SJCRH30 (cell line): ENCODE measurements at regions not wholly inside any gene's neighbourhood (a gene's known extent, or its start where the extent isn't known, plus 50 kb on each side); places are given as distances from the start of the nearest gene placed in this dataset.

Experiments used
- DNase-seq, 2 experiments: peaks; one replicate each; pipeline ENCODE4 v3.0.0-alpha.2; 2015 to 2020
- H3K27ac ChIP-seq: fragments of 250-450 bp; sonication (Bioruptor Pico); 2 replicates; pipeline ENCODE4 v1.5.1; 2020; ENCODE audit warnings: mild to moderate bottlenecking, moderate library complexity
- H3K27me3 ChIP-seq: fragments of 250-450 bp; sonication (Bioruptor Pico); 2 replicates; pipeline ENCODE4 v1.5.1; 2020; ENCODE audit warnings: mild to moderate bottlenecking, moderate library complexity
- H3K36me3 ChIP-seq: fragments of 250-450 bp; sonication (Bioruptor Pico); 2 replicates; pipeline ENCODE4 v1.5.1; 2020; ENCODE audit warnings: mild to moderate bottlenecking, moderate library complexity
- H3K4me1 ChIP-seq: fragments of 250-450 bp; sonication (Bioruptor Pico); 2 replicates; pipeline ENCODE4 v1.5.1; 2020; ENCODE audit warnings: mild to moderate bottlenecking, moderate library complexity
- H3K4me3 ChIP-seq: fragments of 250-450 bp; sonication (Bioruptor Pico); 2 replicates; pipeline ENCODE4 v1.5.1; 2020; ENCODE audit warnings: mild to moderate bottlenecking, moderate library complexity
- H3K9me3 ChIP-seq: fragments of 250-450 bp; sonication (Bioruptor Pico); replicated peaks from 2 replicates; pipeline ENCODE4 v1.5.1; 2020; ENCODE audit warnings: mild to moderate bottlenecking, moderate library complexity

- Histone ChIP-seq H3K27ac (no peak overlapping the region), H3K4me1 (peaks cover 30% of the 10 kb centered on the region), H3K4me3 (no peak overlapping the region), H3K9me3 (no peaks in the 10 kb centered on the region), H3K27me3 (no peaks in the 10 kb centered on the region), H3K36me3 (no peaks in the 10 kb centered on the region)
- peak; percentile 53 to 83 for DNase-seq
These were observed 284.4 kb downstream of the CRPPA start for GRCh38 chr7:16136896-16137295.

GRCh38 chr7:16135658-16136057 is 285.7 kb downstream of the CRPPA start:
- DNase-seq: peak in 1 of 2 experiments; percentile 73
- Histone ChIP-seq H3K4me3 (no peak overlapping the region), H3K27ac (peak overlapping the region; percentile 47), H3K36me3 (no peaks in the 10 kb centered on the region), H3K27me3 (no peaks in the 10 kb centered on the region), H3K9me3 (no peaks in the 10 kb centered on the region), H3K4me1 (peaks cover 30% of the 10 kb centered on the region)

- no peak for DNase-seq
- Histone ChIP-seq H3K36me3 (no peaks in the 10 kb centered on the region), H3K27me3 (no peaks in the 10 kb centered on the region), H3K27ac (peak overlapping the region; percentile 20), H3K4me3 (no peak overlapping the region), H3K4me1 (peaks cover 29% of the 10 kb centered on the region), H3K9me3 (no peaks in the 10 kb centered on the region)
These were observed 290.9 kb downstream of the CRPPA start for GRCh38 chr7:16130111-16131110.

GRCh38 chr7:16129431-16130110 is 291.8 kb downstream of the CRPPA start:
- H3K27ac ChIP-seq: peak overlapping the region; percentile 20
- DNase-seq: peak; percentile 10 to 74

GRCh38 chr7:16123117-16123770 is 298.1 kb downstream of the CRPPA start:
- Histone ChIP-seq H3K27me3 (no peaks in the 10 kb centered on the region), H3K4me3 (no peak overlapping the region), H3K27ac (peak overlapping the region; percentile 21; the same call in 1 of the 2 replicates), H3K36me3 (no peaks in the 10 kb centered on the region; the same call in 1 of the 2 replicates), H3K9me3 (no peaks in the 10 kb centered on the region), H3K4me1 (peaks cover 13% of the 10 kb centered on the region)
- peak; percentile 82 to 88 for DNase-seq

More at GRCh38 chr7:16129431-16130110, 291.8 kb downstream of the CRPPA start:
- Histone ChIP-seq H3K36me3 (no peaks in the 10 kb centered on the region), H3K4me1 (peaks cover 21% of the 10 kb centered on the region), H3K27me3 (no peaks in the 10 kb centered on the region), H3K4me3 (no peak overlapping the region), H3K9me3 (no peaks in the 10 kb centered on the region)

DNA sequence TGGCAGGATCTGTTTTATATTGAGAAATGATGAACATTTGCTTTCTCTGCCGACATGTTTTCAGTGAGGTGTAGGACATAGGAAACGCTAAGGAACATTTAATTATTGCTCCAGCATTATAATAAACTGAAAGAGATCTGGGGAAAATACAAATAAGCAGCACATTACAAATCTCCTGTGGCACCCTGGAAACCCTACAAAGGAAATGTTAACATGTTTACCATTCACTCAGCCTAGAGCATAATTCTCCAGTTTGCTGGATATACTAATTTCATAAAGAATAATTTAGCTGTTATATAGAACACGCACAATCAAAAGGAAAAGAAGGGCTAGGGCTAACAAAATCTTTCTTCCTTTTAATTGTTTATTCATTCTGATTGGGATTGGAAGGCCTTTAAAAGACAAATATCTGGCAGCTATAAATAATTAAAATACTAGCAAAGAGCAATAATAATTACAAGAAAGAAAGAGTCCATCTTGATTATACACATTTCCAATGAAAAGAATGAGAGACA is 299.4 kb downstream of the CRPPA start:
- peaks cover 13% of the 10 kb centered on the region for H3K4me1 ChIP-seq
- no peaks in the 10 kb centered on the region for H3K9me3 ChIP-seq
- no peak overlapping the region for H3K27ac ChIP-seq
- no peak for DNase-seq
- H3K27me3 ChIP-seq: no peaks in the 10 kb centered on the region
- H3K36me3 ChIP-seq: no peaks in the 10 kb centered on the region; the same call in 1 of the 2 replicates
- H3K4me3 ChIP-seq: no peak overlapping the region

- no peaks in the 10 kb centered on the region; the same call in 1 of the 2 replicates for H3K36me3 ChIP-seq
- H3K4me3 ChIP-seq: no peak overlapping the region
- H3K27ac ChIP-seq: no peak overlapping the region
- DNase-seq: no peak
- no peaks in the 10 kb centered on the region for H3K27me3 ChIP-seq
- H3K4me1 ChIP-seq: no peaks in the 10 kb centered on the region
- H3K9me3 ChIP-seq: 0 out of 2 replicates have a peak, but pooled peaks cover 5% of the 10 kb centered on the region
These were observed 306.0 kb downstream of the CRPPA start for GRCh38 chr7:16115374-16115773.

- H3K4me3 ChIP-seq: no peak overlapping the region
- no peaks in the 10 kb centered on the region; the same call in 1 of the 2 replicates for H3K36me3 ChIP-seq
- H3K27me3 ChIP-seq: no peaks in the 10 kb centered on the region
- H3K4me1 ChIP-seq: no peaks in the 10 kb centered on the region
- H3K9me3 ChIP-seq: 0 out of 2 replicates have a peak, but pooled peaks cover 5% of the 10 kb centered on the region
- H3K27ac ChIP-seq: no peak overlapping the region
- peak in 1 of 2 experiments; percentile 58 for DNase-seq
These were observed 306.7 kb downstream of the CRPPA start for GRCh38 chr7:16114633-16115032.

DNA sequence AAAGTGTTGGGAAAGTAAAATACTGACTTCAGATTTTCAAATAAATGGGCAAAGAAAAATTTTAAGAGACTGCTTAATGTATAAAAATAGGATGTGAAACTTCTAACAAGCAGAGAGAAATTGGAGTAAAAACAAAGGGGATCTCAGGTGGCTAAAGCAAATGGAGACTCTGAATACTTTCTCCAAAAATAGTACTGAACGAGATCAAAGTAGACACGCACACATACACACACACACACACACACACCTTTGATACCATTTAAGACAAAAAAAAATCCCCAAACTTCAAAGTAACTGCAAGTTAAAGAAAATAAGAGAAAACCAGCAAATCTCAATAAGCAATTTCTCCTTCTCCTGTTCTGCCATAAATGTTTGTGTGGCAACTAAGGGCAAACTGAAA is 307.3 kb downstream of the CRPPA start:
- Histone ChIP-seq H3K27me3 (no peaks in the 10 kb centered on the region), H3K4me3 (no peak overlapping the region), H3K9me3 (0 out of 2 replicates have a peak, but pooled peaks cover 5% of the 10 kb centered on the region), H3K36me3 (peaks cover 2% of the 10 kb centered on the region; the same call in 1 of the 2 replicates), H3K27ac (no peak overlapping the region), H3K4me1 (no peaks in the 10 kb centered on the region)
- no peak for DNase-seq

DNA sequence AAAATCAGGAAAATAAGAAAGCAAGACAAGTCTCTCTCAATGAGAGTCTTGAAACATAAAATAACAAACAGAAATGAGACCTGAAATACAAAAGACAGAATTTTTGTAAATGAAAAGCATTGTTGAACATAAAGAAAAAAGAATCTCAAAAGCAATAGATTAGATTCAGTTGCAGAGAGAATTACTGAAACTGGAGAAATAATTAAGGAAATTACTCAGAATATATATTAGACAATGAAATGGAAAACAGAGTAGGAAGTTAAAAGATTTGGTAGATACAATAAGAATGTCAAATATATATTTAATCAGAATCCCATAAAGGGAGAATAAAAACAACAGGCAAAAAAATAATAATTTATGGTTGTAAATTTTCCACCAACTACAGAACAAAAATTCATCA is 308.3 kb downstream of the CRPPA start:
- DNase-seq: no peak
- H3K27me3 ChIP-seq: no peaks in the 10 kb centered on the region
- 0 out of 2 replicates have a peak, but pooled peaks cover 5% of the 10 kb centered on the region for H3K9me3 ChIP-seq
- H3K27ac ChIP-seq: no peak overlapping the region
- no peak overlapping the region for H3K4me3 ChIP-seq
- H3K4me1 ChIP-seq: no peaks in the 10 kb centered on the region
- H3K36me3 ChIP-seq: 0 out of 2 replicates have a peak, but pooled peaks cover 2% of the 10 kb centered on the region

DNA sequence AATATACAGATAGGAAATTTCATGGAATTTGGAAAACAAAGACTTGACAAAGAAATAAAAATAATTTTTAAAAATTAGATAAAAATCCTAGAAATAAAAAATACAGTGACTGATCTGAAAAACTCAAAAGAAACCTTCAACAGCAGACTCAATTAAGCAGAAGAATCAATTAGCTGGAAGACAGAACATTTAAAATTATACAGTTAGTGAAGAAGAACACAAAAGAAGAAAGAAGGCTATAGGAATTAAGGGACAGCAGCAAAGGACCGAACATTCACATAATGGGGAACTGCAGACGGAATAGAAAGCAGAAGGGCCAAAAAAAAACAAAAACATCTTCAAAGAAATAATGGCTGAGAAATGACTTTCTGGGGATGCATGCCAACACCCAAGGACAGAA is 314.5 kb downstream of the CRPPA start:
- Histone ChIP-seq H3K9me3 (peaks cover 20% of the 10 kb centered on the region), H3K4me3 (no peak overlapping the region), H3K27me3 (no peaks in the 10 kb centered on the region), H3K4me1 (no peaks in the 10 kb centered on the region), H3K27ac (no peak overlapping the region), H3K36me3 (0 out of 2 replicates have a peak, but pooled peaks cover 2% of the 10 kb centered on the region)
- no peak for DNase-seq

GRCh38 chr7:16106300-16106699 is 315.0 kb downstream of the CRPPA start:
- Histone ChIP-seq H3K27ac (no peak overlapping the region), H3K36me3 (0 out of 2 replicates have a peak, but pooled peaks cover 2% of the 10 kb centered on the region), H3K4me3 (no peak overlapping the region), H3K27me3 (no peaks in the 10 kb centered on the region), H3K9me3 (peaks cover 25% of the 10 kb centered on the region), H3K4me1 (no peaks in the 10 kb centered on the region)
- DNase-seq: no peak

GRCh38 chr7:16099302-16099849 is 322.0 kb downstream of the CRPPA start:
- H3K27me3 ChIP-seq: no peaks in the 10 kb centered on the region
- H3K36me3 ChIP-seq: no peaks in the 10 kb centered on the region
- H3K4me3 ChIP-seq: no peak overlapping the region
- peaks cover 11% of the 10 kb centered on the region; the same call in 1 of the 2 replicates for H3K9me3 ChIP-seq
- H3K27ac ChIP-seq: no peak overlapping the region
- no peak for DNase-seq
- H3K4me1 ChIP-seq: peaks cover 9% of the 10 kb centered on the region
